ENCODE measurements at regions not wholly inside any gene's neighbourhood (a gene's known extent, or its start where the extent isn't known, plus 50 kb on each side); places are given as distances from the start of the nearest gene placed in this dataset.

DNA sequence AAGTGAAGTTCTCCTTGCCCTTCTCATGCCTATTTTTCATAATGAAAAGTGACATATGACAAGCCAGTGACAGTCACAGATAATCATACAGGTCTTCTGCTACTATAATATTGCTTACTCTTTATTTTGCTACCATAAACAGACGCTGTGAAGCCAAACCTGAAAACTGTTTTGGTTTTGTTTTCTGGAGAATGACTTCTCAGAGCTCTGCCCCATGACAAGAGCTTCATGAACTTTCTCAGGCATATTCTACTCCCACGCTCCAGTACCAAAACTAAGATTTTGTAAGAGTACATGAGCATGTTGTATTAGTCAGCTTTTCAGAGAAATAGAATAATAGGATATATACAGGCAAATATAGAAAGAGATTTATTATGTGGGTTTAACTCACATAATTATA, 64.3 kb upstream of the VTCN1 start:
- TF ChIP-seq, protein P1, sequence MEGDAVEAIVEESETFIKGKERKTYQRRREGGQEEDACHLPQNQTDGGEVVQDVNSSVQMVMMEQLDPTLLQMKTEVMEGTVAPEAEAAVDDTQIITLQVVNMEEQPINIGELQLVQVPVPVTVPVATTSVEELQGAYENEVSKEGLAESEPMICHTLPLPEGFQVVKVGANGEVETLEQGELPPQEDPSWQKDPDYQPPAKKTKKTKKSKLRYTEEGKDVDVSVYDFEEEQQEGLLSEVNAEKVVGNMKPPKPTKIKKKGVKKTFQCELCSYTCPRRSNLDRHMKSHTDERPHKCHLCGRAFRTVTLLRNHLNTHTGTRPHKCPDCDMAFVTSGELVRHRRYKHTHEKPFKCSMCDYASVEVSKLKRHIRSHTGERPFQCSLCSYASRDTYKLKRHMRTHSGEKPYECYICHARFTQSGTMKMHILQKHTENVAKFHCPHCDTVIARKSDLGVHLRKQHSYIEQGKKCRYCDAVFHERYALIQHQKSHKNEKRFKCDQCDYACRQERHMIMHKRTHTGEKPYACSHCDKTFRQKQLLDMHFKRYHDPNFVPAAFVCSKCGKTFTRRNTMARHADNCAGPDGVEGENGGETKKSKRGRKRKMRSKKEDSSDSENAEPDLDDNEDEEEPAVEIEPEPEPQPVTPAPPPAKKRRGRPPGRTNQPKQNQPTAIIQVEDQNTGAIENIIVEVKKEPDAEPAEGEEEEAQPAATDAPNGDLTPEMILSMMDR (conservative IDR thresholded peaks at IDR 0.05; ENCODE audit: low read depth, low read length): no peak
- TF ChIP-seq BHLHE40 (IDR thresholded peaks at IDR 0.05; ENCODE audit: low read depth, low read length) (no peak), POLR2A (IDR thresholded peaks at IDR 0.05; ENCODE audit: low read depth, low read length) (no peak)
- TF ChIP-seq, protein P2, sequence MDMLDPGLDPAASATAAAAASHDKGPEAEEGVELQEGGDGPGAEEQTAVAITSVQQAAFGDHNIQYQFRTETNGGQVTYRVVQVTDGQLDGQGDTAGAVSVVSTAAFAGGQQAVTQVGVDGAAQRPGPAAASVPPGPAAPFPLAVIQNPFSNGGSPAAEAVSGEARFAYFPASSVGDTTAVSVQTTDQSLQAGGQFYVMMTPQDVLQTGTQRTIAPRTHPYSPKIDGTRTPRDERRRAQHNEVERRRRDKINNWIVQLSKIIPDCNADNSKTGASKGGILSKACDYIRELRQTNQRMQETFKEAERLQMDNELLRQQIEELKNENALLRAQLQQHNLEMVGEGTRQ (IDR thresholded peaks at IDR 0.05; ENCODE audit: low read depth, low read length): no peak

All from IMR-90 (cell line).